K562 (cell line): ENCODE measurements at regions not wholly inside any gene's neighbourhood (a gene's known extent, or its start where the extent isn't known, plus 50 kb on each side); places are given as distances from the start of the nearest gene placed in this dataset.

ENCODE experiments used
- ATAC-seq: fragments of 200-7000 bp; cut with Tn5 transposase; 3 replicates; pipeline ENCODE4 v1.9.1; 2020; ENCODE audit warnings: moderate library complexity
- BruUV-seq: library from RNA; stranded (reverse); fragments of 400-500 nt; replicated peaks from 2 replicates; lab custom pipeline; 2021; lab: Mats Ljungman, UMichigan
- CTCF ChIA-PET: fragments of 300-600 bp; formaldehyde crosslinking; extraction: SDS; loops from one replicate; lab custom pipeline; 2021; ENCODE audit warnings: low intra/inter-chr PET ratio; lab: Yijun Ruan, JAX
- POLR2A ChIA-PET: fragments of 300-600, 350-650 bp; sonication (Branson Sonifier 250); formaldehyde crosslinking; extraction: SDS; loops from one replicate; lab custom pipeline; 2021; ENCODE audit warnings: antibody characterized with exemption, inconsistent platforms; lab: Yijun Ruan, JAX
- DNase-seq, 4 experiments: peaks; one replicate each; pipeline versions ENCODE4 v3.0.0 to v3.0.0-alpha.2; 2011 to 2018; ENCODE audit warnings: low spot score in 3 of 4, mixed read lengths in 3 of 4; ENCODE audit errors: extremely low read depth in 1 of 4
- FAIRE-seq: peaks from 2 replicates; lab custom pipeline; 2011; peaks lifted over from hg19 to GRCh38; lab: Jason Lieb, UNC
- H2AFZ ChIP-seq: 2 replicates; pipeline ENCODE4 v1.6.0; 2011; ENCODE audit warnings: low read depth, low read length, control low read depth, inconsistent platforms
- H3K27ac ChIP-seq: fragments of 200-600 bp; 3 replicates; pipeline ENCODE4 v1.8.0; 2011; ENCODE audit warnings: low read depth, mild to moderate bottlenecking, control low read depth, inconsistent platforms, low read length, moderate library complexity, mixed read lengths; ENCODE audit errors: extremely low read depth
- H3K27me3 ChIP-seq, 2 experiments: fragments of 300-600 bp in 1 of 2; 2 replicates in 1 of 2; 3 replicates in 1 of 2; pipeline versions ENCODE4 v1.6.0 to v1.8.0; 2011; ENCODE audit warnings: inconsistent platforms in 2 of 2, low read length in 2 of 2, mild to moderate bottlenecking in 1 of 2, mixed read lengths in 1 of 2, moderate library complexity in 1 of 2; ENCODE audit not compliant: control insufficient read depth in 2 of 2, insufficient read depth in 2 of 2
- H3K36me3 ChIP-seq: fragments of 300-600 bp; 3 replicates; pipeline ENCODE4 v1.8.0; 2011; ENCODE audit warnings: mild to moderate bottlenecking, low read length, inconsistent platforms; ENCODE audit not compliant: control insufficient read depth, insufficient read depth
- H3K4me1 ChIP-seq, 2 experiments: fragments of 200-600 bp in 1 of 2; replicated peaks in 1 of 2; 2 replicates in 1 of 2; 3 replicates in 1 of 2; pipeline versions ENCODE4 v1.5.1 to v1.8.0; 2011; ENCODE audit warnings: inconsistent platforms in 2 of 2, low read length in 2 of 2, mild to moderate bottlenecking in 1 of 2, mixed read lengths in 1 of 2, moderate library complexity in 1 of 2; ENCODE audit not compliant: control insufficient read depth in 2 of 2, insufficient read depth in 2 of 2
- H3K4me2 ChIP-seq: 2 replicates; pipeline ENCODE4 v1.6.1; 2011; ENCODE audit warnings: low read length, control low read depth, inconsistent platforms, mixed read lengths; ENCODE audit not compliant: insufficient read depth
- H3K4me3 ChIP-seq: fragments of 200-600 bp; sonication (generic), shearing (Covaris generic); 2 replicates; pipeline ENCODE4 v1.5.1; 2016; ENCODE audit warnings: control low read depth, inconsistent platforms
- H3K79me2 ChIP-seq: fragments of 200-600 bp; 3 replicates; pipeline ENCODE4 v1.8.0; 2011; ENCODE audit warnings: low read length, inconsistent platforms; ENCODE audit not compliant: control insufficient read depth, insufficient read depth
- H3K9ac ChIP-seq, 2 experiments: 2 replicates each; pipeline versions ENCODE4 v1.6.0 to v1.6.1; 2011; ENCODE audit warnings: low read depth in 2 of 2, low read length in 2 of 2, control low read depth in 1 of 2, inconsistent platforms in 1 of 2, mild to moderate bottlenecking in 1 of 2, mixed read lengths in 1 of 2; ENCODE audit not compliant: insufficient read depth in 1 of 2
- H3K9me1 ChIP-seq: one replicate; pipeline ENCODE4 v1.6.0; 2011; ENCODE audit warnings: inconsistent platforms, mild to moderate bottlenecking, low read length, moderate library complexity; ENCODE audit not compliant: control insufficient read depth, insufficient read depth
- H3K9me3 ChIP-seq: replicated peaks from 2 replicates; pipeline ENCODE4 v1.5.1; 2011; ENCODE audit warnings: low read depth, low read length, inconsistent platforms; ENCODE audit not compliant: control insufficient read depth, insufficient read depth
- H4K20me1 ChIP-seq: replicated peaks from 2 replicates; pipeline ENCODE4 v1.6.1; 2011; ENCODE audit warnings: low read length, inconsistent platforms, mixed read lengths; ENCODE audit not compliant: control insufficient read depth, insufficient read depth
- GTF2A2 ChIP-seq: IDR thresholded peaks from 2 replicates; pipeline ENCODE4 v1.6.1; 2016; ENCODE audit warnings: mild to moderate bottlenecking, missing genetic modification characterization, missing compliant biosample characterization
- GTF2F1 ChIP-seq: IDR thresholded peaks from 2 replicates; pipeline ENCODE4 v1.6.1; 2011; ENCODE audit warnings: low read depth, low read length, improper control_type of control experiment
- POLR2AphosphoS5 ChIP-seq: IDR thresholded peaks from 2 replicates; pipeline ENCODE4 v1.6.1; 2011; ENCODE audit warnings: mild to moderate bottlenecking, low read depth, low read length, moderate library complexity; ENCODE audit not compliant: control insufficient read depth, insufficient read depth
- PYGO2 ChIP-seq: fragments of 450-650 bp; IDR thresholded peaks from 2 replicates; pipeline ENCODE4 v1.6.1; 2016; ENCODE audit warnings: mild to moderate bottlenecking, missing genetic modification characterization, moderate library complexity, missing compliant biosample characterization
- SMARCC2 ChIP-seq: fragments of 450-650 bp; IDR thresholded peaks from 2 replicates; pipeline ENCODE4 v1.6.1; 2017; ENCODE audit warnings: antibody characterized with exemption, moderate library complexity, mild to moderate bottlenecking, low read depth
- SRF ChIP-seq, 2 experiments: fragments of 250-450, 450-650 bp in 1 of 2; sonication (Bioruptor Pico) in 1 of 2; sonication (generic) in 1 of 2; formaldehyde crosslinking; IDR thresholded peaks; 2 replicates each; pipeline versions ENCODE4 v1.5.0 to v1.5.1; 2020 to 2022; ENCODE audit warnings: mild to moderate bottlenecking in 1 of 2, missing genetic modification reagents in 1 of 2
- ZBTB11 ChIP-seq, 3 experiments: fragments of 200-800 bp in 1 of 3; fragments of 250-450 bp in 1 of 3; fragments of 450-650 bp in 1 of 3; sonication (Bioruptor Pico) in 1 of 3; sonication (Bioruptor generic) in 1 of 3; formaldehyde crosslinking in 1 of 3; IDR thresholded peaks; 2 replicates each; pipeline versions ENCODE4 v1.6.1 to v1.8.0; 2016 to 2022; ENCODE audit warnings: mild to moderate bottlenecking in 2 of 3, missing genetic modification characterization in 2 of 3, missing compliant biosample characterization in 1 of 3, moderate library complexity in 1 of 3
- ZNF239 ChIP-seq: fragments of 250-450 bp; sonication (Bioruptor Pico); IDR thresholded peaks from 2 replicates; pipeline ENCODE4 v1.4.0; 2020; ENCODE audit warnings: mild to moderate bottlenecking
- ZNF263 ChIP-seq: sonication (generic); formaldehyde crosslinking; IDR thresholded peaks from 2 replicates; pipeline ENCODE4 v1.8.0; 2022; ENCODE audit warnings: mild to moderate bottlenecking, missing genetic modification reagents, borderline replicate concordance
- ZNF431 ChIP-seq: sonication (generic); formaldehyde crosslinking; IDR thresholded peaks from 2 replicates; pipeline ENCODE4 v1.8.0; 2022; ENCODE audit warnings: mild to moderate bottlenecking, missing genetic modification reagents
- ZNF589 ChIP-seq: fragments of 200-800 bp; sonication (Bioruptor generic); IDR thresholded peaks from 2 replicates; pipeline ENCODE4 v1.6.1; 2016; ENCODE audit warnings: low read depth, missing genetic modification characterization, missing compliant biosample characterization
- WGBS: fragments of 100-300 bp; shearing (Covaris generic); methylation state at CpG from one replicate; pipeline ENCODE4 v1.1.6; 2016; ENCODE audit warnings: low coverage, mixed read lengths; ENCODE audit not compliant: insufficient coverage; ENCODE audit errors: missing lambda C conversion rate; 5-methylcytosine and 5-hydroxymethylcytosine counted together
- in situ Hi-C: fragments of 300-500 bp; cut with MboI; formaldehyde crosslinking; loops from 4 replicates; pipeline ENCODE4 v1.15.0; 2018; ENCODE audit warnings: inconsistent platforms, mixed read lengths
- intact Hi-C: fragments of 100-400 bp; cut with micrococcal nuclease; formaldehyde crosslinking; loops from 2 replicates; pipeline ENCODE4 v1.14.2; 2022

- POLR2A ChIA-PET, result interaction anchor here (0.5 to 0.9 kb wide), 3 partner anchors 10 to 348 kb away, joined by 3 read pairs; no protein-coding TSS in a partner anchor
- no peak for TF ChIP-seq SMARCC2
- TF ChIP-seq POLR2AphosphoS5, result no peak
- TF ChIP-seq ZNF431, result no peak
- no peak for TF ChIP-seq ZNF239 (CRISPR knock-in tag)
- no peak for TF ChIP-seq GTF2A2 (tag)
- no peak for TF ChIP-seq GTF2F1
- TF ChIP-seq ZBTB11 (CRISPR knock-in tag; IDR thresholded peaks at IDR 0.05), result no peak
- no peak for TF ChIP-seq PYGO2 (tag)
- no peak for TF ChIP-seq SRF (CRISPR knock-in tag; IDR thresholded peaks at IDR 0.05)
- no peak for TF ChIP-seq ZNF589
- no peak for TF ChIP-seq ZNF263 (CRISPR knock-in tag)
Observed at GRCh38 chr6:146874278-146875018, 275.7 kb downstream of the ADGB start.

More at GRCh38 chr6:146874278-146875018, 275.7 kb downstream of the ADGB start:
- in situ Hi-C loops (loop anchor here (25.0 kb wide), 1 partner anchor 338 kb away; the partner anchor contains the start of gene STXBP5), intact Hi-C loops (no loop called here)
- 65% methylated on average over 4 of the region's 4 CpGs for WGBS
- Histone ChIP-seq H3K27ac (peak overlapping the region; percentile 96), H3K9ac (peak overlapping the region in 1 of 2 experiments; percentile 72; a peak in 1 of 4 replicates), H3K36me3 (no peaks in the 10 kb centered on the region), H3K27me3 (no peaks in the 10 kb centered on the region), H3K9me1 (no peaks in the 10 kb centered on the region), H3K79me2 (peaks cover 9% of the 10 kb centered on the region; the same call in 1 of the 3 replicates), H3K4me2 (no peak overlapping the region), H4K20me1 (no peaks in the 10 kb centered on the region), H3K4me1 (peaks cover 20 to 56% of the 10 kb centered on the region in 2 experiments), H2AFZ (peak overlapping the region; percentile 55), H3K4me3 (no peak overlapping the region), H3K9me3 (no peaks in the 10 kb centered on the region)
- no TSS peak for BruUV-seq
- CTCF ChIA-PET, result no interaction called here
- DNase-seq (no peak), ATAC-seq (no peak), FAIRE-seq (no peak)
